Tibial artery (tissue), 4 donors: ENCODE measurements at regions not wholly inside any gene's neighbourhood (a gene's known extent, or its start where the extent isn't known, plus 50 kb on each side); places are given as distances from the start of the nearest gene placed in this dataset.

Experiments
- DNase-seq, 2 donors: peaks; one replicate each; pipeline ENCODE4 v3.0.0-alpha.2; 2019
- H3K27ac ChIP-seq, 2 donors: fragments of 200-600 bp; sonication (generic) in 1 of 2; 1 replicate in 1 of 2; 2 replicates in 1 of 2; pipeline ENCODE4 v1.5.1; 2018 to 2019; ENCODE audit warnings: mild to moderate bottlenecking in 1 of 2
- H3K27me3 ChIP-seq, 2 donors: fragments of 200-600 bp; sonication (generic) in 1 of 2; one replicate each; pipeline versions ENCODE4 v1.5.1 to v1.6.0; 2016 to 2019
- H3K36me3 ChIP-seq, 3 donors: fragments of 200-600 bp; sonication (generic) in 2 of 3; one replicate each; pipeline ENCODE4 v1.5.1; 2016 to 2019; ENCODE audit warnings: mild to moderate bottlenecking in 2 of 3
- H3K4me1 ChIP-seq, 4 donors: fragments of 200-600 bp; sonication (generic) in 2 of 4; 1 replicate in 3 of 4; 2 replicates in 1 of 4; pipeline ENCODE4 v1.5.1; 2016 to 2019
- H3K4me3 ChIP-seq, 2 donors: fragments of 200-600 bp; sonication (generic) in 1 of 2; 1 replicate in 1 of 2; 2 replicates in 1 of 2; pipeline ENCODE4 v1.5.1; 2018 to 2019; ENCODE audit warnings: mild to moderate bottlenecking in 2 of 2
- H3K9me3 ChIP-seq, 3 donors: fragments of 200-600 bp; sonication (generic) in 1 of 3; one replicate each; pipeline ENCODE4 v1.5.1; 2016 to 2019
- CTCF ChIP-seq, 2 experiments: fragments of 200-600 bp in 1 of 2; fragments of 450-650 bp in 1 of 2; IDR thresholded peaks; one replicate each; pipeline ENCODE4 v1.5.1; 2017 to 2019; ENCODE audit warnings: antibody characterized with exemption in 2 of 2, mild to moderate bottlenecking in 1 of 2, moderate library complexity in 1 of 2
- intact Hi-C: fragments of 100-400 bp; cut with DNase I; formaldehyde crosslinking; loops from one replicate; pipeline ENCODE4 v1.15.0; 2023; ENCODE audit warnings: low total_unique reads

GRCh38 chr5:118533923-118534322, 454.4 kb downstream of the DTWD2 start:
- Histone ChIP-seq H3K27ac (no peak overlapping the region), H3K9me3 (no peaks in the 10 kb centered on the region), H3K4me3 (no peak overlapping the region), H3K36me3 (no peaks in the 10 kb centered on the region), H3K27me3 (no peaks in the 10 kb centered on the region), H3K4me1 (no peaks in the 10 kb centered on the region)
- TF ChIP-seq CTCF (IDR thresholded peaks at IDR 0.05), result no peak
- no peak for DNase-seq
- intact Hi-C loops, result no loop called here

- TF ChIP-seq CTCF (IDR thresholded peaks at IDR 0.05), result no peak
- Histone ChIP-seq H3K27me3 (no peaks in the 10 kb centered on the region), H3K4me3 (no peak overlapping the region), H3K4me1 (no peaks in the 10 kb centered on the region), H3K27ac (no peak overlapping the region), H3K36me3 (no peaks in the 10 kb centered on the region), H3K9me3 (no peaks in the 10 kb centered on the region)
- DNase-seq, result no peak
- intact Hi-C loops, result no loop called here
Observed at GRCh38 chr5:118533156-118533555, 455.2 kb downstream of the DTWD2 start.

GRCh38 chr5:118531276-118531675, 457.1 kb downstream of the DTWD2 start:
- DNase-seq, result no peak
- intact Hi-C loops, result no loop called here
- no peak for TF ChIP-seq CTCF (IDR thresholded peaks at IDR 0.05)
- H3K36me3 ChIP-seq, result no peaks in the 10 kb centered on the region
- no peaks in the 10 kb centered on the region for H3K27me3 ChIP-seq
- H3K27ac ChIP-seq, result no peak overlapping the region
- no peaks in the 10 kb centered on the region for H3K9me3 ChIP-seq
- no peaks in the 10 kb centered on the region for H3K4me1 ChIP-seq
- H3K4me3 ChIP-seq, result no peak overlapping the region

GRCh38 chr5:118529361-118530144, 458.8 kb downstream of the DTWD2 start:
- Histone ChIP-seq H3K4me3 (no peak overlapping the region), H3K27me3 (no peaks in the 10 kb centered on the region), H3K27ac (no peak overlapping the region), H3K9me3 (no peaks in the 10 kb centered on the region), H3K4me1 (no peaks in the 10 kb centered on the region), H3K36me3 (no peaks in the 10 kb centered on the region)
- intact Hi-C loops, result no loop called here
- DNase-seq, result no peak
- no peak for TF ChIP-seq CTCF (IDR thresholded peaks at IDR 0.05)

- intact Hi-C loops, result no loop called here
- H3K9me3 ChIP-seq, result no peaks in the 10 kb centered on the region
- H3K27ac ChIP-seq, result no peak overlapping the region
- H3K4me1 ChIP-seq, result peaks cover 0 to 5% (median 0%) of the 10 kb centered on the region in 4 donors
- H3K36me3 ChIP-seq, result no peaks in the 10 kb centered on the region
- TF ChIP-seq CTCF (IDR thresholded peaks at IDR 0.05), result no peak
- no peak overlapping the region for H3K4me3 ChIP-seq
- DNase-seq, result no peak
- H3K27me3 ChIP-seq, result no peaks in the 10 kb centered on the region
Observed at GRCh38 chr5:118522626-118523025, 465.7 kb downstream of the DTWD2 start.
